Fibroblast of the aortic adventitia (primary cell): ENCODE measurements at regions not wholly inside any gene's neighbourhood (a gene's known extent, or its start where the extent isn't known, plus 50 kb on each side); places are given as distances from the start of the nearest gene placed in this dataset.

Experiments used
- DNase-seq: peaks from one replicate; pipeline ENCODE4 v3.0.0-alpha.2; 2010; ENCODE audit warnings: low read depth
- H3K4me3 ChIP-seq: 2 replicates; pipeline ENCODE4 v1.5.1; 2011; ENCODE audit warnings: low read depth, mild to moderate bottlenecking, control low read depth, low read length, moderate library complexity
- TF ChIP-seq, protein P1 (sequence below): IDR thresholded peaks from 2 replicates; pipeline ENCODE4 v1.5.1; 2011; ENCODE audit warnings: mild to moderate bottlenecking, low read length, control low read depth, inconsistent platforms; ENCODE audit not compliant: insufficient read depth

DNA sequence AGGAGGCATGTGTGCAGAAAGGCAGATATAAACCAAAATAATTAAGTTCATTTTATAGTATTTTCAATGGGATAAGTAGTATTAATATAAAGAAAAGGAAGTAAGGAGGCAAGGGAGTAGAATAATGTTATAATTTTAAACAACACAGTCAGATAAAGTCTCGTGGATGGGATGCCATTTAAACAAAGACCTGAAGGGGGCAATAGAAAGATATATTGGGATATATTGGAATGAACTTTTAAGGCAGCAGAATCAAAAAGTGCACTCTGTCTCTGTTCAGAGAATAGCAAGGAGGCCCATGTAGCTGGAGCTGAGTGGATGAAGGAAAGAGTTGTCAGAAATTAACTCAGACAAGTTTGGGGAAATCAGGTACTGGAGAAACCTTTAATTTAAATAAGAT is 158.7 kb downstream of the CGGBP1 start:
- no peak overlapping the region for H3K4me3 ChIP-seq
- DNase-seq = no peak
- TF ChIP-seq, protein P1, sequence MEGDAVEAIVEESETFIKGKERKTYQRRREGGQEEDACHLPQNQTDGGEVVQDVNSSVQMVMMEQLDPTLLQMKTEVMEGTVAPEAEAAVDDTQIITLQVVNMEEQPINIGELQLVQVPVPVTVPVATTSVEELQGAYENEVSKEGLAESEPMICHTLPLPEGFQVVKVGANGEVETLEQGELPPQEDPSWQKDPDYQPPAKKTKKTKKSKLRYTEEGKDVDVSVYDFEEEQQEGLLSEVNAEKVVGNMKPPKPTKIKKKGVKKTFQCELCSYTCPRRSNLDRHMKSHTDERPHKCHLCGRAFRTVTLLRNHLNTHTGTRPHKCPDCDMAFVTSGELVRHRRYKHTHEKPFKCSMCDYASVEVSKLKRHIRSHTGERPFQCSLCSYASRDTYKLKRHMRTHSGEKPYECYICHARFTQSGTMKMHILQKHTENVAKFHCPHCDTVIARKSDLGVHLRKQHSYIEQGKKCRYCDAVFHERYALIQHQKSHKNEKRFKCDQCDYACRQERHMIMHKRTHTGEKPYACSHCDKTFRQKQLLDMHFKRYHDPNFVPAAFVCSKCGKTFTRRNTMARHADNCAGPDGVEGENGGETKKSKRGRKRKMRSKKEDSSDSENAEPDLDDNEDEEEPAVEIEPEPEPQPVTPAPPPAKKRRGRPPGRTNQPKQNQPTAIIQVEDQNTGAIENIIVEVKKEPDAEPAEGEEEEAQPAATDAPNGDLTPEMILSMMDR = peak; percentile 28

DNA sequence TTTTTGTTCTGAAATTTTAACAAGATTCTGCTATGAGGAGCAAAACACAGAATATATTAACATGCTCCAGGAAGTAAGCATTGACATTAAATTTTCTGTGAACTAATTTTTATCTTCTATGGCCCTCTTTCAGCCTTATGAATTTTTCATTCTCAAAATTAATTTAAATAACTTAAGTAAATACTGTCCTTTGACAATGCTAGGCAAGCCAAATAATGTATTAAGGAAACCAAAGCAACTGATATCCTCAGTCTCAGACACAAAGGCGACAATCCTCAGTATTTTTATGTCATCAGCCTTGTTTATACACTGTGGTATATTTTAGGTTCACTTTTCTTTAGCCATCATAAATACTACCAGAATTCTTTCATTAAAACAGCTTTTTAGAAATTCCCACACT is 159.8 kb downstream of the CGGBP1 start:
- H3K4me3 ChIP-seq = no peak overlapping the region
- no peak for DNase-seq
- TF ChIP-seq, protein P1 = no peak

DNA sequence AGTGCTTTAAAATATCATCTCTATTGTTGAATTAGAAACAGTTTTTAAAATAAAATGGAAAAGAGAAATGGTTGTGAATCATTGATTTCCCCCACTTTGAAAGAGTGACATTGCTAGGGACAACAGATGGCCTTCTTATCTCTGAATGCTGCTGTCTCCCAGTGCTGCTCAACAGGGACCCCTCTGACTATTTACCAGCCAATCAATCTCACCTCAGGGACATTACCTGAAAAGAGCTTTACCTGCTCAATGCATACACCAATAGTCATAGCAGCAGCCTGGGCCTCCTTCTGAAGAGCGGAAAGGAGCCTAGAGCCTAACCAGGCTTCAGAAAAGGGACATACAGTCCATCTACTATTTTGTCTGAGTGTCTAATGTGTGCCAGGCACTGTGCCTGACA is 162.8 kb downstream of the CGGBP1 start:
- no peak for DNase-seq
- TF ChIP-seq, protein P1 = no peak
- no peak overlapping the region for H3K4me3 ChIP-seq

DNA sequence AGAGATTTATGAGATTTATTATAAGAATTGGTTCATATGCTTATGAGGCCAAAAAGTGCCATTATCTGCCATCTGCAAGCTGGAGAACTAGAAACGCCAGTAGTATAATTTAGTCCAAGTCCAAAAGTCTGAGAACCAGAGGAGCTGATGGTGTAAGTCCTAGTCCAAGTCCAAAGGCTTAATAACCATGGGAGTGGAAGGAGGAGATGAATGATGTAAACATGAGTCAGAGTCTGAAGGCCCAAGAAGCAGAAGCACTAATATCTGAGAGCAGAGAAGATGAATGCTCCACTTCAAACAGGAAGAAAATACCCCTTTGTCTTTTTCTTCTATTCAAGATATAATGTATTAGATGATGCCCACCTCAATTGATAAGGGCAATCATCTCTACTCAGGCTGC is 185.7 kb downstream of the CGGBP1 start:
- peak; percentile 82 for DNase-seq

DNA sequence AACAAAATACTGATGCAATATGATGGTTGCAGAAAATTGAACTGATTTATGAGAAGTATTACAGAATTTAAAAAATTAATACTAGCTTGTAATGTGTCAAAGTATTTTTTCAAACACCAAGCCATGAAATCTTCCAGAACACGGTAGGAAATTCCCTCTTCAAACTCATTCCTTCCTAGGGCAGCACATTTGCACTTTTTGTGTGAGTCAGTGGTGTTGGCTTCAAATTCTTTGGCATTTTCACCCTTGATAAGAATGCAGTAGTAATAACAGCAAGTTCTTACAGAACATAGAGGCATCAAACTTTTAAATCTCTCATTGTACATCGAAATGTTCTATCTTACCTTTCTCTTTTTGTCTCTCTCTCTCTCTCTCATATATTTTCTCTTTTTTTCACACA is 191.8 kb downstream of the CGGBP1 start:
- H3K4me3 ChIP-seq = no peak overlapping the region
- DNase-seq = peak; percentile 85
- TF ChIP-seq, protein P1 = no peak

More for the DNA sequence above, 185.7 kb downstream of the CGGBP1 start:
- TF ChIP-seq, protein P1 = no peak
- no peak overlapping the region for H3K4me3 ChIP-seq

DNA sequence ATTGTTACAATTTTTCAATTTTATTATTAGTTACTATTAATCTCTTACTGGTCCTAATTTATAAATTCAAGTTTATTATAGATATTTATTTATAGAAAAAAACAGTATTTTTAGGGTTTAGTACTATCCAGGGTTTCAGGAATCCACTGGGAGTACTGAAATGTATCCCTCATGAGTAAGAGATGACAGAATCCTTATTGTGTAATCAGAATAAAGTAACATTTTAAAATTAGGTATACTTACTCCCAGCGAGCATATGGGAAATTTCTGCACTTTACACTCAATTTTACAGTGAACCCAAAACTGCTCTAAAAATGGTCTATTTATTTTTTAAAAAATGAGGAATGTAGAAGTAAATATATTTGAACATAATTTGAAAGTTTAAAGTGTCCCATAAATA is 202.7 kb downstream of the CGGBP1 start:
- no peak overlapping the region for H3K4me3 ChIP-seq
- DNase-seq = peak; percentile 53
- TF ChIP-seq, protein P1 = no peak

DNA sequence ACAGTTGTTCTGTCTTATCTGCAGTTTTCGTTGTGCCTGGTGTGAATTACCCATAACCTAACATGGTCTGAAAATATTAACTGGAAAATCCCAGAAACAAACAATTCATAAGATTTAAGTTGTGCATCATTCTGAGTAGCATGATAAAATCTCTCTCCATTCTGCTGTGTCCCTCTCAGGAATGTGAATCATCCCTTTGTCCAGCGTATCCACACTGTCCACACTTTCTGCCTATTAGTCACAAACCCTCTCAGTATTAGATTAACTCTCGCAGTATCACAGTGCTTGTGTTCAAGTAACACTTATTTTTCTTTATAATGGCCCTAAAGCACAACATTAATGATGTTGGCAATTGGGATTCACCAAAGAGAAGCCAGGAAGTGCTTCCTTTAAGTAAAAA is 203.2 kb downstream of the CGGBP1 start:
- TF ChIP-seq, protein P1 = no peak
- H3K4me3 ChIP-seq = no peak overlapping the region
- DNase-seq = peak; percentile 76
